ENCODE measurements at regions not wholly inside any gene's neighbourhood (a gene's known extent, or its start where the extent isn't known, plus 50 kb on each side); places are given as distances from the start of the nearest gene placed in this dataset.

- no peak for TF ChIP-seq EZH2phosphoT487 (IDR thresholded peaks at IDR 0.05; ENCODE audit: insufficient read depth, low read depth)
- no peak for TF ChIP-seq EZH2 (IDR thresholded peaks at IDR 0.05; ENCODE audit: insufficient read depth, poor library complexity, severe bottlenecking)
Measured at GRCh38 chr5:124161266-124161665, 585.2 kb downstream of the ZNF608 start.
